ENCODE measurements at regions not wholly inside any gene's neighbourhood (a gene's known extent, or its start where the extent isn't known, plus 50 kb on each side); places are given as distances from the start of the nearest gene placed in this dataset.
A peak's percentile ranks its signal among the peaks of the same experiment; 100 is the strongest.

- Histone ChIP-seq H3K18ac (ENCODE audit: extremely low read depth, low read length) (no peak overlapping the region), H3K56ac (replicated peaks; ENCODE audit: insufficient read length, low read depth, low read length) (no peak overlapping the region), H3K4me1 (replicated peaks in 1 of 4; ENCODE audit: control insufficient read depth in 3 of 4, insufficient read depth in 4 of 4, low read length in 3 of 4) (peaks cover 2 to 26% (median 10%) of the 10 kb centered on the region in 4 experiments), H3K23ac (ENCODE audit: insufficient read length) (no peak overlapping the region), H2BK120ac (replicated peaks; ENCODE audit: low read depth, low read length) (no peak overlapping the region), H3K27ac (ENCODE audit: low read depth, low read length) (no peak overlapping the region), H4K20me1 (replicated peaks in 1 of 2; ENCODE audit: control insufficient read depth in 1 of 2, insufficient read depth in 2 of 2, low read length in 2 of 2) (peaks cover 0 to 13% of the 10 kb centered on the region in 2 experiments), H4K8ac (ENCODE audit: extremely low read depth, insufficient read depth, low read length) (no peak overlapping the region), H2BK5ac (ENCODE audit: low read depth, low read length) (no peak overlapping the region), H3K27me3 (replicated peaks in 1 of 4; ENCODE audit: control insufficient read depth in 3 of 4, extremely low read depth in 1 of 4, insufficient read depth in 3 of 4, low read length in 3 of 4) (no peaks in the 10 kb centered on the region), H2BK12ac (ENCODE audit: low read depth, low read length) (0 out of 2 replicates have a peak overlapping the region, but pooled peaks have one; percentile 44), H4K5ac (ENCODE audit: insufficient read length, low read depth, low read length) (no peak overlapping the region), H3K4ac (replicated peaks; ENCODE audit: insufficient read length, low read depth, low read length) (peak overlapping the region; percentile 10), H3K14ac (ENCODE audit: insufficient read length) (no peak overlapping the region), H4K91ac (replicated peaks; ENCODE audit: insufficient read length, low read length) (no peak overlapping the region), H3K36me3 (ENCODE audit: control insufficient read depth in 2 of 4, insufficient read depth in 4 of 4, low read length in 3 of 4) (no peaks in the 10 kb centered on the region; a peak in 1 of 8 replicates), H3K9me3 (ENCODE audit: insufficient read depth in 2 of 2, low read depth in 1 of 2, low read length in 1 of 2) (no peaks in the 10 kb centered on the region), H2BK15ac (ENCODE audit: low read length) (no peak overlapping the region), H3K79me2 (ENCODE audit: control insufficient read depth in 1 of 2, insufficient read depth in 2 of 2, low read length in 2 of 2) (no peaks in the 10 kb centered on the region), H3K4me3 (ENCODE audit: extremely low read depth in 1 of 4, insufficient read depth in 2 of 4, low read depth in 3 of 4, low read length in 4 of 4) (no peak overlapping the region), H2AK5ac (ENCODE audit: low read depth, low read length) (0 out of 2 replicates have a peak overlapping the region, but pooled peaks have one; percentile 24), H3K4me2 (ENCODE audit: insufficient read depth in 1 of 2, low read depth in 2 of 2, low read length in 2 of 2) (no peak overlapping the region), H2BK20ac (ENCODE audit: low read length) (no peak overlapping the region), H3K79me1 (ENCODE audit: low read depth, low read length) (no peaks in the 10 kb centered on the region), H2AFZ (ENCODE audit: low read length) (no peak overlapping the region), H3K23me2 (ENCODE audit: low read depth, low read length) (peaks cover 18% of the 10 kb centered on the region), H3K9ac (replicated peaks in 1 of 4; ENCODE audit: extremely low read depth in 1 of 4, low read depth in 3 of 4, low read length in 3 of 4) (no peak overlapping the region)
- no peak for DNase-seq (ENCODE audit: low read depth in 1 of 2, low spot score in 2 of 2)
- 93% methylated on average over 5 of the region's 9 CpGs; no CpG with 5 or more reads in 1 of the 2 experiments for WGBS, 2 experiments (ENCODE audit: extremely low coverage in 1 of 2, insufficient coverage in 1 of 2, insufficient read length in 1 of 2, insufficient replicate concordance in 2 of 2, low coverage in 1 of 2, low lambda C conversion rate in 2 of 2, missing lambda C conversion rate in 1 of 2)
- ChIA-PET CTCF (ENCODE audit: partially characterized antibody) (interaction anchor here (0.6 kb wide), 1 partner anchor 240 kb away, joined by 3 read pairs; no protein-coding TSS in a partner anchor), POLR2A (ENCODE audit: partially characterized antibody) (no interaction called here)
- FAIRE-seq: no peak
- TF ChIP-seq USF2 (IDR thresholded peaks at IDR 0.05; ENCODE audit: low read length) (no peak), SRF (IDR thresholded peaks at IDR 0.05; ENCODE audit: low read depth, low read length) (no peak), JUND (IDR thresholded peaks at IDR 0.05; ENCODE audit: low read length) (no peak), EGR1 (IDR thresholded peaks at IDR 0.05; ENCODE audit: borderline replicate concordance, low read depth, low read length) (no peak), TAF7 (optimal IDR thresholded peaks at IDR 0.05; ENCODE audit: borderline replicate concordance, low read depth, low read length) (no peak), FOSL1 (IDR thresholded peaks at IDR 0.05; ENCODE audit: insufficient read depth, low read depth, low read length) (no peak)
- TF ChIP-seq, protein P1, sequence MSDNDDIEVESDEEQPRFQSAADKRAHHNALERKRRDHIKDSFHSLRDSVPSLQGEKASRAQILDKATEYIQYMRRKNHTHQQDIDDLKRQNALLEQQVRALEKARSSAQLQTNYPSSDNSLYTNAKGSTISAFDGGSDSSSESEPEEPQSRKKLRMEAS (IDR thresholded peaks at IDR 0.05): no peak
These were observed 520.2 kb upstream of the MYT1L start for GRCh38 chr2:2851316-2851715.

Measured in H1 (cell line).